Ovary (tissue), 7 donors: ENCODE measurements at regions not wholly inside any gene's neighbourhood (a gene's known extent, or its start where the extent isn't known, plus 50 kb on each side); places are given as distances from the start of the nearest gene placed in this dataset.
"Not testable (repeated sequence)": the region's sequence is repeated elsewhere in the genome, so short reads cannot be mapped to it uniquely, and the experiment has no call there.

Experiments used
- DNase-seq, 5 donors: peaks; one replicate each; pipeline ENCODE4 v3.0.0-alpha.2; 2019 to 2020
- H3K27ac ChIP-seq, 2 donors: fragments of 200-600 bp; one replicate each; pipeline versions ENCODE4 v1.5.1 to v1.8.0; 2019 to 2022
- H3K27me3 ChIP-seq: fragments of 200-600 bp; one replicate; pipeline ENCODE4 v1.8.0; 2022
- H3K36me3 ChIP-seq: fragments of 200-600 bp; sonication (generic); one replicate; pipeline ENCODE4 v1.5.1; 2019
- H3K4me1 ChIP-seq: one replicate; pipeline ENCODE4 v1.8.1; 2013; ENCODE audit warnings: mild to moderate bottlenecking, moderate library complexity; ENCODE audit not compliant: insufficient read depth
- H3K4me3 ChIP-seq: fragments of 200-600 bp; sonication (generic); one replicate; pipeline ENCODE4 v1.5.1; 2017
- H3K9me3 ChIP-seq, 2 donors: fragments of 200-600 bp in 1 of 2; sonication (generic) in 1 of 2; one replicate each; pipeline versions ENCODE4 v1.5.1 to v1.8.1; 2013 to 2019; ENCODE audit warnings: mild to moderate bottlenecking in 1 of 2, moderate library complexity in 1 of 2
- CTCF ChIP-seq, 3 donors: fragments of 450-650 bp in 2 of 3; fragments of 200-600 bp in 1 of 3; IDR thresholded peaks; one replicate each; pipeline versions ENCODE4 v1.5.1 to v1.8.0; 2016 to 2022; ENCODE audit warnings: antibody characterized with exemption in 3 of 3, mild to moderate bottlenecking in 1 of 3
- EP300 ChIP-seq: sonication (generic); formaldehyde crosslinking; IDR thresholded peaks from one replicate; pipeline ENCODE4 v1.6.1; 2017; ENCODE audit warnings: antibody characterized with exemption
- POLR2A ChIP-seq: fragments of 450-650 bp; IDR thresholded peaks from one replicate; pipeline ENCODE4 v1.6.1; 2017; ENCODE audit warnings: antibody characterized with exemption, mild to moderate bottlenecking, moderate library complexity
- WGBS, 3 donors: extraction: QIAGEN DNeasy Blood & Tissue Kit in 1 of 3; methylation state at CpG; one replicate each; pipeline versions ENCODE4 v1.1.5 to v1.1.7; 2013 to 2017; 5-methylcytosine and 5-hydroxymethylcytosine counted together
- intact Hi-C, 4 donors: fragments of 100-400 bp; cut with DNase I; formaldehyde crosslinking; loops; one replicate each; pipeline versions ENCODE4 v1.11.0 to v1.15.1; 2022 to 2023
- donor health status: DM: no; HTN: no; CAD: no; lungs with moderate emphysema.
- donor health status: DM: no; HTN: no; CAD: no.
- donor health status: Bipolar disorder and iron deficiency.
- donor health status: DM: no; HTN: no; CAD: no.
- donor health status: DM: yes; HTN: yes; CAD: no.

- intact Hi-C loops: no loop called here
- DNase-seq: no peak
- TF ChIP-seq POLR2A (no peak), EP300 (no peak), CTCF (IDR thresholded peaks at IDR 0.05) (no peak)
- no peaks in the 10 kb centered on the region for H3K4me1 ChIP-seq
- no peaks in the 10 kb centered on the region for H3K36me3 ChIP-seq
- H3K9me3 ChIP-seq: no peaks in the 10 kb centered on the region
- H3K27ac ChIP-seq: no peak overlapping the region
- H3K27me3 ChIP-seq: no peaks in the 10 kb centered on the region
- no peak overlapping the region for H3K4me3 ChIP-seq
These were observed 1080.3 kb downstream of the GALC start for GRCh38 chr14:86912709-86913108.

GRCh38 chr14:86911486-86911885 is 1081.5 kb downstream of the GALC start:
- no peaks in the 10 kb centered on the region for H3K4me1 ChIP-seq
- intact Hi-C loops: no loop called here
- WGBS, 3 donors: 89 to 93% (median 89%) methylated on average over 6 of the region's 6 CpGs

GRCh38 chr14:86905386-86905926 is 1087.5 kb downstream of the GALC start:
- WGBS, 3 donors: 95 to 98% (median 96%) methylated on average over 48 of the region's 48 CpGs
- H3K9me3 ChIP-seq, H3K27ac ChIP-seq, H3K4me3 ChIP-seq, intact Hi-C loops, DNase-seq, H3K4me1 ChIP-seq, H3K36me3 ChIP-seq, H3K27me3 ChIP-seq: not testable (repeated sequence)

More at GRCh38 chr14:86911486-86911885, 1081.5 kb downstream of the GALC start:
- no peak for TF ChIP-seq EP300
- no peak for TF ChIP-seq POLR2A
- TF ChIP-seq CTCF (IDR thresholded peaks at IDR 0.05): no peak
- Histone ChIP-seq H3K9me3 (no peaks in the 10 kb centered on the region), H3K27me3 (no peaks in the 10 kb centered on the region), H3K4me3 (no peak overlapping the region), H3K27ac (no peak overlapping the region), H3K36me3 (no peaks in the 10 kb centered on the region)
- DNase-seq: no peak

- DNase-seq: no peak
- Histone ChIP-seq H3K9me3 (no peaks in the 10 kb centered on the region), H3K4me1 (no peaks in the 10 kb centered on the region), H3K27me3 (no peaks in the 10 kb centered on the region), H3K36me3 (no peaks in the 10 kb centered on the region), H3K27ac (no peak overlapping the region), H3K4me3 (no peak overlapping the region)
- intact Hi-C loops: no loop called here
- WGBS, 3 donors: 67 to 76% (median 72%) methylated on average over 7 of the region's 7 CpGs
- TF ChIP-seq EP300 (no peak), POLR2A (no peak), CTCF (IDR thresholded peaks at IDR 0.05) (no peak)
These were observed 1090.6 kb downstream of the GALC start for GRCh38 chr14:86902176-86902950.
